Left lung (tissue), 4 donors: ENCODE measurements at regions not wholly inside any gene's neighbourhood (a gene's known extent, or its start where the extent isn't known, plus 50 kb on each side); places are given as distances from the start of the nearest gene placed in this dataset.

Experiments used
- ATAC-seq: fragments of 200-7000 bp; cut with Tn5 transposase; one replicate; pipeline ENCODE4 v1.9.1; 2020; ENCODE audit warnings: moderate library complexity
- DNase-seq, 4 donors: peaks; one replicate each; pipeline ENCODE4 v3.0.0-alpha.2; 2013 to 2020
- H3K27ac ChIP-seq, 2 donors: fragments of 200-600 bp; sonication (generic) in 1 of 2; one replicate each; pipeline versions ENCODE4 v1.5.0 to v1.8.0; 2020 to 2021
- H3K27me3 ChIP-seq, 2 donors: fragments of 200-600 bp; sonication (generic) in 1 of 2; one replicate each; pipeline versions ENCODE4 v1.5.0 to v1.8.0; 2020 to 2021
- H3K36me3 ChIP-seq, 2 donors: fragments of 200-600 bp; sonication (generic) in 1 of 2; one replicate each; pipeline versions ENCODE4 v1.5.0 to v1.8.0; 2020 to 2021
- H3K4me1 ChIP-seq, 2 donors: fragments of 200-600 bp; one replicate each; pipeline ENCODE4 v1.8.0; 2021
- H3K4me3 ChIP-seq, 2 donors: fragments of 200-600 bp; sonication (generic) in 1 of 2; one replicate each; pipeline versions ENCODE4 v1.5.0 to v1.8.0; 2020 to 2021; ENCODE audit warnings: mild to moderate bottlenecking in 1 of 2
- H3K9me3 ChIP-seq, 2 donors: fragments of 200-600 bp; sonication (generic) in 1 of 2; one replicate each; pipeline versions ENCODE4 v1.5.0 to v1.8.0; 2020 to 2021
- intact Hi-C, 2 donors: fragments of 100-400 bp; cut with DNase I; formaldehyde crosslinking; loops; one replicate each; pipeline versions ENCODE4 v1.11.2 to v1.14.2; 2022
- TF ChIP-seq, protein P1 (sequence below), 2 donors: fragments of 200-600 bp; sonication (generic) in 1 of 2; IDR thresholded peaks; one replicate each; pipeline versions ENCODE4 v1.5.0 to v1.8.0; 2021; ENCODE audit warnings: antibody characterized with exemption in 2 of 2
- donor health status: DM: no; HTN: yes; CAD: no.
- donor health status: DM: no; HTN: no; CAD: no.

DNA sequence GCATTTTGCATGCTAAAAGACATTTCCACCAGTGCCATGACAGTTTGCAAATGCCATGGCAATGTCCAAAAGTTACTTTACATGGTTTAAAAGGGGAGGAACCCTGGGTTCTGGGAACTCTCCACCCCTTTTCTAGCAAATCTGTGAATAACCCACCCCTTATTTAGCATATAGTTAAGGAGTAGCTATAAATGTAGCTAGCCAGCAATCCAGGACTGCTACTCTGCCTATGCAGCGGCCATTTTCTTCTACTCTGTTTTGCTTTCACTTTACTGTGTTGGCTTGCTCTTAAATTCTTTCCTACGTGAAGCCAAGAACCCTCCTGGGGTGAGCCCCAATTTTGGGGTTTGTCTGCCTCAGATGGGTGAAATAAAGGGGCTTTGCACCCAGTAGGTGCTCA is 141.0 kb downstream of the PTPN11 start:
- TF ChIP-seq, protein P1, sequence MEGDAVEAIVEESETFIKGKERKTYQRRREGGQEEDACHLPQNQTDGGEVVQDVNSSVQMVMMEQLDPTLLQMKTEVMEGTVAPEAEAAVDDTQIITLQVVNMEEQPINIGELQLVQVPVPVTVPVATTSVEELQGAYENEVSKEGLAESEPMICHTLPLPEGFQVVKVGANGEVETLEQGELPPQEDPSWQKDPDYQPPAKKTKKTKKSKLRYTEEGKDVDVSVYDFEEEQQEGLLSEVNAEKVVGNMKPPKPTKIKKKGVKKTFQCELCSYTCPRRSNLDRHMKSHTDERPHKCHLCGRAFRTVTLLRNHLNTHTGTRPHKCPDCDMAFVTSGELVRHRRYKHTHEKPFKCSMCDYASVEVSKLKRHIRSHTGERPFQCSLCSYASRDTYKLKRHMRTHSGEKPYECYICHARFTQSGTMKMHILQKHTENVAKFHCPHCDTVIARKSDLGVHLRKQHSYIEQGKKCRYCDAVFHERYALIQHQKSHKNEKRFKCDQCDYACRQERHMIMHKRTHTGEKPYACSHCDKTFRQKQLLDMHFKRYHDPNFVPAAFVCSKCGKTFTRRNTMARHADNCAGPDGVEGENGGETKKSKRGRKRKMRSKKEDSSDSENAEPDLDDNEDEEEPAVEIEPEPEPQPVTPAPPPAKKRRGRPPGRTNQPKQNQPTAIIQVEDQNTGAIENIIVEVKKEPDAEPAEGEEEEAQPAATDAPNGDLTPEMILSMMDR (IDR thresholded peaks at IDR 0.05), result no peak
- intact Hi-C loops, result no loop called here
- no peaks in the 10 kb centered on the region for H3K27me3 ChIP-seq

DNA sequence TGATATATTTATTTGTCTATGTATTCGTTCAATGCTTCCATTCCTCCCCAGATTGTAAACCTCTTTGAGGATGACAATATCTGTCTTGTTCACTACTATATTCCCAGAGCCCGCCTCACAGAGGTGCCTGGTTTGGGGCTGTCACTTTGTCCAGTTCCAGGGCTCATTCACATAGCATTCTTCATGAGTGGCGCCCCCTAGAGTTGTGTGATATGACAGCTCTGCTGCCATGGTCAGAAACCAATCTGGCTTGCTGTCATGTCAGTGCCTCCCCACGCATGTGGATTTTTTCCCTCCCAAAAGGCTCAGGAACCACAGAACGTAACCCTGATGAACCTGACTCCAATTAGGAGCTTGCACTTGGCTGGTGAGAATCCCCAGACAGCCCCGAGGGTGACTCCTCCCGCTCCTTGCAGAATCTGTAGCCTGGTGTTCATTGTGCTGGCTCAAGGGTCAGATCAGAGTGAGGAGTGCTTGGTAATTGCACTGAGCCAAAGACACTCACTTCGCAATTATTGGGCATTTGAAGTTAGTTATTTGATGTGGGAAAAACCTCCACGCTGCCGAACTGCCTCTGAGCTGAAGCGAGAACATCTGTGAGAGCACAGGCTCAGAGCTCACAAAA is 145.5 kb downstream of the PTPN11 start:
- peaks cover 0 to 6% of the 10 kb centered on the region in 2 donors for H3K27me3 ChIP-seq
- H3K4me3 ChIP-seq, result no peak overlapping the region
- H3K27ac ChIP-seq, result no peak overlapping the region
- intact Hi-C loops, result no loop called here
- H3K36me3 ChIP-seq, result no peaks in the 10 kb centered on the region
- TF ChIP-seq, protein P1 (IDR thresholded peaks at IDR 0.05), result no peak
- no peaks in the 10 kb centered on the region for H3K9me3 ChIP-seq
- no peak for ATAC-seq
- H3K4me1 ChIP-seq, result no peaks in the 10 kb centered on the region
- no peak for DNase-seq

More for the DNA sequence above, 141.0 kb downstream of the PTPN11 start:
- ATAC-seq, result no peak
- Histone ChIP-seq H3K4me3 (no peak overlapping the region), H3K27ac (no peak overlapping the region), H3K9me3 (no peaks in the 10 kb centered on the region), H3K4me1 (no peaks in the 10 kb centered on the region), H3K36me3 (no peaks in the 10 kb centered on the region)
- DNase-seq, result no peak

DNA sequence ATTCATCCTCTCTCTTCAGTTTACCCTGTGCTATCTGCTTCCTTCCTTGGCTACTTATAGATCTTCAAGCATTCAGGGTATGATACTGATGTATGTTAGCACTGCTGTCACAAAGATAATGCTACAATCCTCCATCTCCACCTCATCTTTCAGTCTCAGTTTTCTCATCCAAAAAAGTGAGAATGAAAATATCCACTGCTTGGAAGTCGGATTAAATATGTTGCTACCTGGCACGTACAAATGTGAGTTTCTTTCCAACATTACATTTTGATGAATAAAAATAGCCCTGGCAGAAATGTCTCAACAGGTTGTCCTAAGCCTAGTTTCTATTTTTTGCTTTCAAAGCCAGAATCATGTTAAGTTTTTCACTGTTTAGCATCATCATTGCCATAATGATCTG is 149.9 kb downstream of the PTPN11 start:
- H3K27me3 ChIP-seq, result peaks cover 0 to 45% of the 10 kb centered on the region in 2 donors
- no peak overlapping the region for H3K27ac ChIP-seq
- TF ChIP-seq, protein P1 (IDR thresholded peaks at IDR 0.05), result no peak
- intact Hi-C loops, result no loop called here
- ATAC-seq, result no peak
- H3K9me3 ChIP-seq, result no peaks in the 10 kb centered on the region
- no peak overlapping the region for H3K4me3 ChIP-seq
- H3K36me3 ChIP-seq, result no peaks in the 10 kb centered on the region
- H3K4me1 ChIP-seq, result no peaks in the 10 kb centered on the region
- no peak for DNase-seq

DNA sequence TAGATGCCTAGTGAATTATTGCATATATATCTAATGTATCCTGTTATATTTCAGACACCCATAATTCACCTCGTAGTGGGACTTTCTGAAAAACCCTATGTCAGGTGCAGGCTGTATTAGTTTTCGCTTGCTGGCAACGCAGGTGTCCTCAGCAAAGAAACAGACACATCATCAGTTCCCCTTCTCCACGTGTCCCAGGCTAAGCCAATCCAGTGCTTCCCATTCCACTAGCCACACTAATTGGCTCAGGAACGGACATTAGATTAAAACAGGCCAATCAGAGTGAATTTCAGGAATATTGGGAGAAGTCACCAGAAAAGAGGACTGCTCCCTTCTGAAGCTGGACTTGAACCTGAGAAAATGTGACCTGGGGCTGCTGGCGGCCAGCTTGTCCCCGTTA is 151.3 kb downstream of the PTPN11 start:
- H3K27ac ChIP-seq, result no peak overlapping the region
- ATAC-seq (no peak), DNase-seq (no peak)
- H3K4me1 ChIP-seq, result no peaks in the 10 kb centered on the region
- TF ChIP-seq, protein P1 (IDR thresholded peaks at IDR 0.05), result no peak
- H3K9me3 ChIP-seq, result no peaks in the 10 kb centered on the region
- H3K27me3 ChIP-seq, result peaks cover 3 to 55% of the 10 kb centered on the region in 2 donors
- H3K4me3 ChIP-seq, result no peak overlapping the region
- no peaks in the 10 kb centered on the region for H3K36me3 ChIP-seq
- intact Hi-C loops, result no loop called here

DNA sequence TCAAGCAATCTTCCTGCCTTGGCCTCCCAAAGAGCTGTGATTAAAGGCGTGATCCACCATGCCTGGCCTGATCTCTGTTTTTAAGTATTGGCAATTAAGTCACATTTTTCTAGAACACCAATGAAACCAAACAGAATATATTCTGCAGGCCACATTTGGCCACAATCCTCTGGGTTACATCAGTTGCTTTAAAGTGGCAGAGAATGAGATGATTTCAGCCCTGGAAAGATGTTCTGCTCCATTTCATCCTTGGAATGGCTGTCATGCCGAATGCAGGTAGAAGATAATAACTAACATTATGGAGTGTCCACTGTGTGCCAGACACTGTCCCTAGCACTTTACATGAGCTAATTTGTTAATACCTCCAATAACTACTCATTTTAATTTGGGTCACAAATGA is 154.4 kb downstream of the PTPN11 start:
- DNase-seq, result no peak
- Histone ChIP-seq H3K9me3 (no peaks in the 10 kb centered on the region), H3K36me3 (no peaks in the 10 kb centered on the region), H3K27ac (no peak overlapping the region), H3K4me1 (no peaks in the 10 kb centered on the region), H3K4me3 (no peak overlapping the region), H3K27me3 (peaks cover 13 to 85% of the 10 kb centered on the region in 2 donors)
- TF ChIP-seq, protein P1 (IDR thresholded peaks at IDR 0.05), result no peak
- no peak for ATAC-seq
- intact Hi-C loops, result no loop called here
